H1 (cell line): ENCODE measurements at regions not wholly inside any gene's neighbourhood (a gene's known extent, or its start where the extent isn't known, plus 50 kb on each side); places are given as distances from the start of the nearest gene placed in this dataset.

Experiments used
- BACH1 ChIP-seq: IDR thresholded peaks from 2 replicates; pipeline ENCODE4 v1.6.1; 2012; ENCODE audit warnings: low read length, improper control_type of control experiment
- CBX5 ChIP-seq: fragments of 300-800, 300-1000 bp; sonication (generic); IDR thresholded peaks from 2 replicates; pipeline ENCODE4 v1.7.1; 2016; ENCODE audit warnings: antibody characterized with exemption, low read length, low read depth
- CEBPB ChIP-seq: IDR thresholded peaks from 2 replicates; pipeline ENCODE4 v1.6.1; 2012; ENCODE audit warnings: low read depth, low read length
- CHD1 ChIP-seq: IDR thresholded peaks from 2 replicates; pipeline ENCODE4 v1.6.1; 2012; ENCODE audit warnings: low read depth, low read length, improper control_type of control experiment
- CHD7 ChIP-seq: fragments of 300-600 bp; sonication (generic); IDR thresholded peaks from 2 replicates; pipeline ENCODE4 v1.7.1; 2012; ENCODE audit warnings: low read length, moderate library complexity, mild to moderate bottlenecking, inconsistent platforms; ENCODE audit not compliant: insufficient replicate concordance
- EGR1 ChIP-seq: IDR thresholded peaks from 2 replicates; pipeline ENCODE4 v1.6.1; 2011; ENCODE audit warnings: low read depth, low read length, borderline replicate concordance
- EP300 ChIP-seq, 2 experiments: IDR thresholded peaks; 1 replicate in 1 of 2; 2 replicates in 1 of 2; pipeline ENCODE4 v1.6.1; 2011 to 2012; ENCODE audit warnings: low read depth in 2 of 2, low read length in 2 of 2, mild to moderate bottlenecking in 2 of 2, borderline replicate concordance in 1 of 2, inconsistent platforms in 1 of 2, moderate library complexity in 1 of 2
- MAX ChIP-seq: IDR thresholded peaks from 2 replicates; pipeline ENCODE4 v1.6.1; 2012; ENCODE audit warnings: inconsistent platforms
- SIRT6 ChIP-seq: IDR thresholded peaks from one replicate; pipeline ENCODE4 v1.7.1; 2012; ENCODE audit warnings: low read length, inconsistent platforms
- SP1 ChIP-seq: IDR thresholded peaks from 2 replicates; pipeline ENCODE4 v1.6.1; 2011; ENCODE audit warnings: low read depth, low read length
- SUZ12 ChIP-seq: fragments of 200-600 bp; sonication (generic); IDR thresholded peaks from 2 replicates; pipeline ENCODE4 v1.6.1; 2012; ENCODE audit warnings: mild to moderate bottlenecking, inconsistent platforms, low read length, moderate library complexity, mixed read lengths
- TAF1 ChIP-seq: IDR thresholded peaks from 2 replicates; pipeline ENCODE4 v1.6.1; 2011; ENCODE audit warnings: mild to moderate bottlenecking, low read depth, low read length
- TCF12 ChIP-seq: IDR thresholded peaks from 2 replicates; pipeline ENCODE4 v1.6.1; 2011; ENCODE audit warnings: low read depth, mild to moderate bottlenecking, low read length
- TEAD4 ChIP-seq: IDR thresholded peaks from 2 replicates; pipeline ENCODE4 v1.6.1; 2012; ENCODE audit warnings: low read depth, low read length, inconsistent platforms, mixed read lengths

GRCh38 chr15:91634179-91634578 is 219.3 kb upstream of the SLCO3A1 start (continued):
- no peak for TF ChIP-seq CHD7
- no peak for TF ChIP-seq TAF1
- TF ChIP-seq SUZ12, result no peak
- TF ChIP-seq CHD1, result no peak
- TF ChIP-seq EP300 (IDR thresholded peaks at IDR 0.05; ENCODE audit: borderline replicate concordance in 1 of 2, low read depth in 2 of 2, low read length in 2 of 2), result no peak
- no peak for TF ChIP-seq BACH1
- no peak for TF ChIP-seq EGR1
- no peak for TF ChIP-seq SP1
- TF ChIP-seq CBX5, result no peak
- TF ChIP-seq CEBPB, result no peak
- no peak for TF ChIP-seq MAX
- no peak for TF ChIP-seq SIRT6
- TF ChIP-seq TEAD4, result no peak
- no peak for TF ChIP-seq TCF12
